Sigmoid colon (tissue), 6 donors: ENCODE measurements at regions not wholly inside any gene's neighbourhood (a gene's known extent, or its start where the extent isn't known, plus 50 kb on each side); places are given as distances from the start of the nearest gene placed in this dataset.

ENCODE experiments used
- DNase-seq: peaks from one replicate; pipeline ENCODE4 v3.0.0-alpha.2; 2019
- H3K27ac ChIP-seq, 4 donors: fragments of 200-600 bp; sonication (generic); one replicate each; pipeline ENCODE4 v1.5.1; 2016 to 2019; ENCODE audit warnings: mild to moderate bottlenecking in 1 of 4
- H3K27me3 ChIP-seq, 3 donors: fragments of 200-600 bp; sonication (generic); one replicate each; pipeline ENCODE4 v1.5.1; 2019; ENCODE audit warnings: mild to moderate bottlenecking in 1 of 3
- H3K36me3 ChIP-seq, 4 donors: fragments of 200-600 bp; sonication (generic); one replicate each; pipeline ENCODE4 v1.5.1; 2016 to 2019
- H3K4me1 ChIP-seq, 4 donors: fragments of 200-600 bp; sonication (generic); one replicate each; pipeline ENCODE4 v1.5.1; 2017 to 2019
- H3K4me3 ChIP-seq, 4 donors: fragments of 200-600 bp; sonication (generic); one replicate each; pipeline ENCODE4 v1.5.1; 2017 to 2019; ENCODE audit warnings: mild to moderate bottlenecking in 2 of 4, moderate library complexity in 1 of 4
- H3K9me3 ChIP-seq, 4 donors: fragments of 200-600 bp in 3 of 4; sonication (generic) in 3 of 4; one replicate each; pipeline versions ENCODE4 v1.5.1 to v1.6.1; 2013 to 2019
- EP300 ChIP-seq, 4 donors: sonication (generic); formaldehyde crosslinking; IDR thresholded peaks; one replicate each; pipeline ENCODE4 v1.6.1; 2017; ENCODE audit warnings: antibody characterized with exemption in 4 of 4
- POLR2A ChIP-seq, 2 donors: fragments of 450-650 bp; IDR thresholded peaks; one replicate each; pipeline ENCODE4 v1.6.1; 2016; ENCODE audit warnings: antibody characterized with exemption in 2 of 2, mild to moderate bottlenecking in 2 of 2, moderate library complexity in 2 of 2
- POLR2AphosphoS5 ChIP-seq, 4 donors: sonication (generic); formaldehyde crosslinking; IDR thresholded peaks; one replicate each; pipeline ENCODE4 v1.6.1; 2017; ENCODE audit warnings: antibody characterized with exemption in 4 of 4
- WGBS, 2 donors: extraction: QIAGEN DNeasy Blood & Tissue Kit; methylation state at CpG; one replicate each; pipeline ENCODE4 v1.1.7; 2013; 5-methylcytosine and 5-hydroxymethylcytosine counted together
- intact Hi-C: fragments of 100-400 bp; cut with DNase I; formaldehyde crosslinking; loops from one replicate; pipeline ENCODE4 v1.15.1; 2023
- TF ChIP-seq, protein P1 (sequence below), 4 experiments: fragments of 450-650 bp in 3 of 4; fragments of 200-600 bp in 1 of 4; IDR thresholded peaks; one replicate each; pipeline ENCODE4 v1.5.1; 2016 to 2019; ENCODE audit warnings: antibody characterized with exemption in 4 of 4, mild to moderate bottlenecking in 3 of 4, moderate library complexity in 2 of 4
- donor health status: healthy with polysubstance abuse.
- donor health status: healthy.

GRCh38 chr2:139259422-139260051 lies 479.3 kb upstream of the NXPH2 start:
- TF ChIP-seq EP300 (IDR thresholded peaks at IDR 0.05) (no peak), POLR2A (IDR thresholded peaks at IDR 0.05) (no peak), POLR2AphosphoS5 (IDR thresholded peaks at IDR 0.05) (no peak)
- TF ChIP-seq, protein P1, sequence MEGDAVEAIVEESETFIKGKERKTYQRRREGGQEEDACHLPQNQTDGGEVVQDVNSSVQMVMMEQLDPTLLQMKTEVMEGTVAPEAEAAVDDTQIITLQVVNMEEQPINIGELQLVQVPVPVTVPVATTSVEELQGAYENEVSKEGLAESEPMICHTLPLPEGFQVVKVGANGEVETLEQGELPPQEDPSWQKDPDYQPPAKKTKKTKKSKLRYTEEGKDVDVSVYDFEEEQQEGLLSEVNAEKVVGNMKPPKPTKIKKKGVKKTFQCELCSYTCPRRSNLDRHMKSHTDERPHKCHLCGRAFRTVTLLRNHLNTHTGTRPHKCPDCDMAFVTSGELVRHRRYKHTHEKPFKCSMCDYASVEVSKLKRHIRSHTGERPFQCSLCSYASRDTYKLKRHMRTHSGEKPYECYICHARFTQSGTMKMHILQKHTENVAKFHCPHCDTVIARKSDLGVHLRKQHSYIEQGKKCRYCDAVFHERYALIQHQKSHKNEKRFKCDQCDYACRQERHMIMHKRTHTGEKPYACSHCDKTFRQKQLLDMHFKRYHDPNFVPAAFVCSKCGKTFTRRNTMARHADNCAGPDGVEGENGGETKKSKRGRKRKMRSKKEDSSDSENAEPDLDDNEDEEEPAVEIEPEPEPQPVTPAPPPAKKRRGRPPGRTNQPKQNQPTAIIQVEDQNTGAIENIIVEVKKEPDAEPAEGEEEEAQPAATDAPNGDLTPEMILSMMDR (IDR thresholded peaks at IDR 0.05) = no peak
- Histone ChIP-seq H3K4me1 (no peaks in the 10 kb centered on the region), H3K27me3 (no peaks in the 10 kb centered on the region), H3K4me3 (no peak overlapping the region), H3K36me3 (no peaks in the 10 kb centered on the region), H3K9me3 (no peaks in the 10 kb centered on the region), H3K27ac (no peak overlapping the region)
- intact Hi-C loops = no loop called here
- DNase-seq = no peak
- WGBS, 2 donors = 86 to 90% methylated on average over 5 of the region's 5 CpGs

- no peaks in the 10 kb centered on the region for H3K27me3 ChIP-seq
Observed at GRCh38 chr2:139241286-139241685, 461.1 kb upstream of the NXPH2 start.

GRCh38 chr2:139237023-139237422 lies 456.8 kb upstream of the NXPH2 start:
- no peak overlapping the region for H3K4me3 ChIP-seq
- no peaks in the 10 kb centered on the region for H3K9me3 ChIP-seq
- TF ChIP-seq POLR2A (IDR thresholded peaks at IDR 0.05) = no peak
- TF ChIP-seq, protein P1 (IDR thresholded peaks at IDR 0.05) = no peak
- TF ChIP-seq EP300 (IDR thresholded peaks at IDR 0.05) = no peak
- DNase-seq = no peak
- no peak overlapping the region for H3K27ac ChIP-seq
- H3K27me3 ChIP-seq = no peaks in the 10 kb centered on the region
- intact Hi-C loops = no loop called here
- no peaks in the 10 kb centered on the region for H3K4me1 ChIP-seq
- 77 to 85% methylated on average over 3 of the region's 3 CpGs for WGBS, 2 donors
- no peaks in the 10 kb centered on the region for H3K36me3 ChIP-seq

More at GRCh38 chr2:139241286-139241685, 461.1 kb upstream of the NXPH2 start:
- Histone ChIP-seq H3K9me3 (no peaks in the 10 kb centered on the region), H3K4me1 (no peaks in the 10 kb centered on the region), H3K27ac (no peak overlapping the region), H3K4me3 (no peak overlapping the region), H3K36me3 (no peaks in the 10 kb centered on the region)
- WGBS, 2 donors = 85% methylated on average over 3 of the region's 3 CpGs
- no peak for DNase-seq
- intact Hi-C loops = no loop called here
- TF ChIP-seq, protein P1 (IDR thresholded peaks at IDR 0.05) = no peak
- TF ChIP-seq POLR2AphosphoS5 (IDR thresholded peaks at IDR 0.05) (no peak), POLR2A (IDR thresholded peaks at IDR 0.05) (no peak), EP300 (IDR thresholded peaks at IDR 0.05) (no peak)

GRCh38 chr2:139230881-139231280 lies 450.7 kb upstream of the NXPH2 start:
- Histone ChIP-seq H3K9me3 (no peaks in the 10 kb centered on the region), H3K27me3 (no peaks in the 10 kb centered on the region), H3K27ac (no peak overlapping the region), H3K4me3 (no peak overlapping the region), H3K36me3 (no peaks in the 10 kb centered on the region), H3K4me1 (no peaks in the 10 kb centered on the region)
- intact Hi-C loops = no loop called here
- DNase-seq = no peak
- TF ChIP-seq POLR2AphosphoS5 (IDR thresholded peaks at IDR 0.05) = no peak
- TF ChIP-seq, protein P1 (IDR thresholded peaks at IDR 0.05) = no peak
- TF ChIP-seq POLR2A (IDR thresholded peaks at IDR 0.05) = no peak
- TF ChIP-seq EP300 (IDR thresholded peaks at IDR 0.05) = no peak
- WGBS, 2 donors = 64 to 73% methylated on average over 5 of the region's 5 CpGs

DNA sequence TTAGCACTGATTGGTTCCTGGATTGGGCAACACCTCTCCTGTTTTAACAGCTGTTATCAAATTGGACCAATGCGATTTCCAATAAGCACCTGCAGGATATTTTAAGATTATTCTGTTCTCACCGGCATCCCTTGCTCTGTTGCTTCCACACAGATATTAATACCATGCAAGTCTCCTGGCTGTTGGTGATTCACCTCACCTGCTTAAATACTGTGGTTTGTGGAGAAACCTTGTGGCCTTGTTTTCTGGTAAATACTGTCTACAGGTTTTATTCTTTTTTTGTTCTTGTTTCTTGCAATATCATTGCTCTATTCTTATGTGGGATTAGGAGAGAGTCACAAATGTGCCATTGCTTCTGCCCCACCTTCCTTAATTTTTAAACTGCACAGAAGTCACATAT lies 448.1 kb upstream of the NXPH2 start:
- H3K4me3 ChIP-seq = no peak overlapping the region
- no peaks in the 10 kb centered on the region for H3K27me3 ChIP-seq
- no peaks in the 10 kb centered on the region for H3K9me3 ChIP-seq
- no peak for DNase-seq
- H3K27ac ChIP-seq = no peak overlapping the region
- no peaks in the 10 kb centered on the region for H3K4me1 ChIP-seq
- TF ChIP-seq POLR2A (IDR thresholded peaks at IDR 0.05) (no peak), EP300 (IDR thresholded peaks at IDR 0.05) (no peak)
- TF ChIP-seq, protein P1 (IDR thresholded peaks at IDR 0.05) = no peak
- intact Hi-C loops = no loop called here
- 86 to 91% methylated on average over 2 of the region's 2 CpGs for WGBS, 2 donors
- no peaks in the 10 kb centered on the region for H3K36me3 ChIP-seq
